ENCODE measurements at regions not wholly inside any gene's neighbourhood (a gene's known extent, or its start where the extent isn't known, plus 50 kb on each side); places are given as distances from the start of the nearest gene placed in this dataset.

DNA sequence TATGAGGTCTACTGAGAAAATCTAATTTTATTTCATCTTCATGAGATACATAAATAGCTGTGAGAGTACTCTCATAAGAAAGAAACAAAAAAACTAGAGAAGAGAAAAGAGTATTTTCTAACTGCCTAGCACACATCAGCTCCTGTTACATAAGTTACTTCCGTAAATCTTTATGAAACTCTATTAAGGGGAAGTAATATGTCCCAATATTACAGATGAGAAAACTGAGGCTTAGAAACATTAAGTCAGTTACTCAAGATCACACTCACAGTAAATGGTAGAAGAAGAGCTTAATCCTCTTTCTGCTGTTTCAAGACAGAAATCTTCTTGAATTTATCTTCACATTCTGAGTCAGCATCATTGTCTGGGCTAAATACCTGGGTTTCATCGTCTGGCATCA, 164.1 kb downstream of the DTHD1 start:
- POLR2A ChIA-PET: no interaction called here
- DNase-seq: no peak
- Mint-ChIP-seq H3K9me3 (no peaks in the 10 kb centered on the region), H3K27ac (no peak overlapping the region), H3K4me1 (ENCODE audit: low read depth) (no peaks in the 10 kb centered on the region), H3K36me3 (no peaks in the 10 kb centered on the region), H3K27me3 (peaks cover 6% of the 10 kb centered on the region), H3K4me3 (no peak overlapping the region)
- intact Hi-C loops (cut with micrococcal nuclease): no loop called here
- CTCF ChIA-PET: no interaction called here

DNA sequence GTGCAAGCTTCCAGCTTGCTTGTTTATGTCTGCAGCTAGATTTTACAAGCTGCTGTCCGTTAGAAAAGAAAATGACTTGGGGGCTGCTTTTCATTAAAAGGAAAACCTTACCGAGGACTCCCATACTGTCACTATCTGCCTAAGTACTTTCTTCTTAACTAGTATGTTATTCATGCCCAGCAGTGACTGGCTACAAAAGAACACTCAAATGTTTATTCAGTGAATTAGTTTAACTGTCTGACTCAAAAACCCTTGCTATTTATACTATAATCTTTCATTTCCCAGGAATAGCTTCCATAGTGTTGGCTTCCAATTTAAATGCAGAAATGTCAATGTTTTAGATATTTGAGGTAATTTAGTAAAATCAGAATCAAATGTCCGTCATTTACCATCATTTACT, 164.9 kb downstream of the DTHD1 start:
- ChIA-PET CTCF (no interaction called here), POLR2A (no interaction called here)
- no peak for DNase-seq
- Mint-ChIP-seq H3K27ac (no peak overlapping the region), H3K4me1 (ENCODE audit: low read depth) (no peaks in the 10 kb centered on the region), H3K9me3 (no peaks in the 10 kb centered on the region), H3K27me3 (peaks cover 7% of the 10 kb centered on the region), H3K36me3 (no peaks in the 10 kb centered on the region), H3K4me3 (no peak overlapping the region)
- intact Hi-C loops (cut with micrococcal nuclease): no loop called here

DNA sequence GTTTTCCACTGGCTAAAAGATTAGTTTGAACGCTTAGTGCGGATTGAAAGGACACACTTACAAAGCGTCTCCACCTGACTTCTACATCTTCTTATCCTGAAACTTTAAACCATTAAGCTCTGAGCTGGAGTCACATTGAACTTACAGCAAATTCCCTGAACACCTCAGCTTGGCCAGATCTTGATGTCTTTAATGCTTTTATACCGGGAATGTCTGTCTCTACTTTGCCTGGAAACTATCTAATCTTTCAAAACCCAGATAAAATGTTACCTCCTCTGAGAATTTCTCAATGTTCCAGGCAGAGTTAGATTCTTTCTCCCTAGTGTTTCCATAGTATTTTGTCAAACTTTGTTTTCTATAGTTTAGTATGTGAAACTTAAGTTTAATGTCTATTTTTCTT, 179.9 kb downstream of the DTHD1 start:
- no peaks in the 10 kb centered on the region for H3K36me3 Mint-ChIP-seq
- ChIA-PET CTCF (no interaction called here), POLR2A (no interaction called here)
- no peaks in the 10 kb centered on the region for H3K9me3 Mint-ChIP-seq
- H3K4me1 Mint-ChIP-seq (ENCODE audit: low read depth): no peaks in the 10 kb centered on the region
- H3K27ac Mint-ChIP-seq: no peak overlapping the region
- H3K4me3 Mint-ChIP-seq: no peak overlapping the region
- DNase-seq: no peak
- intact Hi-C loops (cut with micrococcal nuclease): no loop called here
- H3K27me3 Mint-ChIP-seq: peaks cover 1% of the 10 kb centered on the region

DNA sequence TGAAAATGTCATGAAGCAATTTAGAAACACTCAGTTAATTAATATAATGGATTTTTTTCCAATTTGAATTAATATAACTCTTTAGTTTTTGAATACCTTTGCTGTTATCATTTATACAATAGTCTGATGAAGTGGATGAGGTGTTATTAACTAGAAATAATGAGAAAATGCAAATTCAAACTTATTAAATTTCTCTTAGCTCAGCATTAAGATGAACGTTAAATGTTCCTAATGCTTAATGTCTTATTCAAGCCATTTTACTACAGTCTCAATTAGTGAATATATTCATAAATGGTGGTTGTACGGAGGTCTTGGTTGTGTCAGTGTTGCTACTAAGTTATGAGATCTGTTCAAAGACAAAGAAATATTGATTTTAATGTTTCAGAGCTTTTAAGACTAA, 186.3 kb downstream of the DTHD1 start:
- Mint-ChIP-seq H3K36me3 (no peaks in the 10 kb centered on the region), H3K27ac (no peak overlapping the region), H3K9me3 (no peaks in the 10 kb centered on the region), H3K4me1 (ENCODE audit: low read depth) (no peaks in the 10 kb centered on the region), H3K4me3 (no peak overlapping the region), H3K27me3 (no peaks in the 10 kb centered on the region)
- ChIA-PET POLR2A (no interaction called here), CTCF (no interaction called here)
- DNase-seq: no peak
- intact Hi-C loops (cut with micrococcal nuclease): no loop called here

DNA sequence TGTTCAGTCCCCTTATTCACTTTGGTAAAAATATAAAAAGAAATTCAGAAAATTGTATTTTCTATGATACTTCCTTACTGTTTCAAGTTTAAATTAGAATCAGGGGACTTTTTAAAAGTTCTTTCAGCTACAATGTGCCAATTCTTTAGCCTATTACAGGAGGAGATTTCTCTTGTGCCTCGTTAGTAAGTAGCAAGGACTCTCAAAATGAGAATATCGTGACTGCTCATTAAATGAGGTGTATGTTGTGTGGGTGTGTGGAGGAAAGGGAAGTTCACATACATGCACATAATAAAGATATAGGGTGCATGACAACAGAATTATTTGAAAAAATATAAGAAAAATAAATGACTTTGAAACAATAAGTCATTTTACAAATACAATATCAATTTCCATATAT, 190.5 kb downstream of the DTHD1 start:
- H3K4me3 Mint-ChIP-seq: no peak overlapping the region
- H3K27ac Mint-ChIP-seq: no peak overlapping the region
- intact Hi-C loops (cut with micrococcal nuclease): no loop called here
- H3K9me3 Mint-ChIP-seq: no peaks in the 10 kb centered on the region
- ChIA-PET CTCF (no interaction called here), POLR2A (no interaction called here)
- no peaks in the 10 kb centered on the region for H3K36me3 Mint-ChIP-seq
- no peaks in the 10 kb centered on the region for H3K4me1 Mint-ChIP-seq (ENCODE audit: low read depth)
- DNase-seq: no peak
- H3K27me3 Mint-ChIP-seq: no peaks in the 10 kb centered on the region

DNA sequence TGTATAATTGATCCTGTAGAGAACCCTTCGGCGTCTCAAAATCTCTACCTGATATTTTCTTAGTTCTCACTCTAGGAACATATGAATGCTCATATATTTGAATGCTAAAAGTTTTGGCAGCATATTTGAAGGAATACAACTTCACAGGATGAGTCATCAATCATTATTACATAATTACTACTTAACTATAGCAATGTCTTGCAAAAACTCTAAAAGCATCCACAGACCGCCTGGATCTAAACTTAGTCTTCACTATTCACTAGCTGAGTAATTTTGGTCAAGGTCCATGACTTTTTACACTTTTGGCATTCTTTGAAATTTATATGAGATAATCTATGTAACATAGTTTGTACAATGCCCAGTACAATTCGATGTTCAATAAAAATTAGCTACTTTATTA, 194.7 kb downstream of the DTHD1 start:
- Mint-ChIP-seq H3K27me3 (peaks cover 3% of the 10 kb centered on the region), H3K27ac (no peak overlapping the region), H3K9me3 (no peaks in the 10 kb centered on the region), H3K4me3 (no peak overlapping the region), H3K4me1 (ENCODE audit: low read depth) (no peaks in the 10 kb centered on the region), H3K36me3 (no peaks in the 10 kb centered on the region)
- CTCF ChIA-PET: interaction anchor here (0.7 kb wide), 1 partner anchor 108 kb away, joined by 5 read pairs; no protein-coding TSS in a partner anchor
- DNase-seq: no peak
- intact Hi-C loops (cut with micrococcal nuclease): no loop called here
- POLR2A ChIA-PET: no interaction called here

DNA sequence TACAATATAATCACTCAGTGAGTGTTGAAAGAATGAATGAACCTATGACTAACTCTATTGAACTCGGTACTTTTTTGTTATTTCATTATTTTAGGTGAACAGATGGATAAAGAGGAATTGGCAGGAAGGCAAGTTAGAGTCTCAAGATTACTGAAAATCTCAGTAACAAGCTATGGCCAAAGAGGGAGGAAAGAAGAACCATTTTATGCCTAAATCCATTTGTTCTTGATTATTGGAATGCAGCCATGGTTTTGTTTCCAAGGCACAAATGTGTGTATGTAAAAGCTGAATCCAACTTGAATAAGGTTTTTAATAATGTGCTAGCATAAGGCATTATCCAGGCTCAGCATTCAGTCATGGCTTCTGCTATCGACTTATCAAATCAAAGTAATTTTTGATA, 196.4 kb downstream of the DTHD1 start:
- H3K4me3 Mint-ChIP-seq: no peak overlapping the region
- ChIA-PET CTCF (no interaction called here), POLR2A (no interaction called here)
- H3K27ac Mint-ChIP-seq: no peak overlapping the region
- peaks cover 9% of the 10 kb centered on the region for H3K27me3 Mint-ChIP-seq
- no peaks in the 10 kb centered on the region for H3K9me3 Mint-ChIP-seq
- no peaks in the 10 kb centered on the region for H3K36me3 Mint-ChIP-seq
- DNase-seq: no peak
- intact Hi-C loops (cut with micrococcal nuclease): no loop called here
- H3K4me1 Mint-ChIP-seq (ENCODE audit: low read depth): no peaks in the 10 kb centered on the region

DNA sequence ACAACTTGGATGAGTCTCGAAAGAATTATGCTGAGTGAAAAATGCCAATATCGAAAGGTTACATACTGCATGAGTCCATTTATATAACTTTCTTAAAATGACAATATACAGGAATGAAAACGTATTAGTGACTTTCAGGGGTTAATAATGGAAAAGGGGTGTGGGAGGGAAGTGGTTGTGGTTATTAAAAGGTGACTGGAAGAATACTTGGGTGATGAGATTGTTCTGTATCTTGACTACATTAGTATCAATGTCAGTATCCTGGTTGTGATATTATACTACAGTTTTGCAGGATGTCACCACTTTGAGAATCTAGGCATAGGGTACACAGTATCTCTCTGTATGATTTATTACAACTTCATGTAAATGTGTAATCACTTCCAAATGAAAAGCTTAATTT, 204.5 kb downstream of the DTHD1 start:
- ChIA-PET POLR2A (no interaction called here), CTCF (no interaction called here)
- Mint-ChIP-seq H3K27ac (no peak overlapping the region), H3K36me3 (no peaks in the 10 kb centered on the region), H3K27me3 (peaks cover 5% of the 10 kb centered on the region), H3K4me1 (ENCODE audit: low read depth) (no peaks in the 10 kb centered on the region), H3K4me3 (no peak overlapping the region), H3K9me3 (no peaks in the 10 kb centered on the region)
- DNase-seq: no peak
- intact Hi-C loops (cut with micrococcal nuclease): no loop called here

DNA sequence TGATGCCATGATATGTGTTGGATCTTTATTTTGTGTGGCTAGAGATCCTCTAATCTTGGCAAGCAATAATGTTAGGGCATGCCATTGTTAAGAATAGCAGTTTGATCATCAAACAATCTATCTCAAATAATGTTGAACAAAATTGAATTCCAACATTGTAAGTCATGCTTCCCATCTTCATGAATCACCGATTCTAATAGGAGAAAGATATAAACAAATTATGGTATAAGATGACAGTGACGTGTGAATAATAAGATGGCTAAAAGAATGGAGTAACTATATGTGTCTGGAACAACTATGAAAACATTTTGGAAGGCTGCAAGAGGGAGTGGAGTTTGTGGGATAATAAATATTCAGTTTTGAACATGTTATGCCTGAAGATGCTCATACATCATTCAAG, 208.4 kb downstream of the DTHD1 start:
- Mint-ChIP-seq H3K27ac (no peak overlapping the region), H3K27me3 (no peaks in the 10 kb centered on the region), H3K9me3 (no peaks in the 10 kb centered on the region), H3K4me3 (no peak overlapping the region), H3K4me1 (ENCODE audit: low read depth) (no peaks in the 10 kb centered on the region), H3K36me3 (no peaks in the 10 kb centered on the region)
- intact Hi-C loops (cut with micrococcal nuclease): no loop called here
- CTCF ChIA-PET: no interaction called here
- POLR2A ChIA-PET: no interaction called here
- no peak for DNase-seq

DNA sequence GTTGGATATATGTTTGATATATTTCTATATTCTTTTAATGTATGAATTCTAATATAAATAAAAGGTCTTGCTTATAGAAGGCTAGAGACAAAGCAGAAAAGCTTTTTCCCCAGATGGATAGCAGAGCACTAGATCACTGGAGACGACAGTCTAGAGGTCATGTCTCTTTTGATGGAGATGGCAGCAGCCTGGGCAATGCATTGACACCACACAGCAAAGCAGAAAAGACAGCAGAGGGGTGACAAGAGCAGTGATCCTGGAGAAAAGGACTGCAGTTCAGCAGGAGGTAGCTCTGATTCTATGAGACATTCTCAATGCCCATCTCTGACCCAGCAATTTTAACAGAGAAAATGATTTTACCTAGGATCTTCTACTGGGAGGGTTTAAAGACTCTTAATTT, 210.6 kb downstream of the DTHD1 start:
- no peak for DNase-seq
- Mint-ChIP-seq H3K27me3 (no peaks in the 10 kb centered on the region), H3K9me3 (no peaks in the 10 kb centered on the region), H3K27ac (no peak overlapping the region), H3K4me1 (ENCODE audit: low read depth) (no peaks in the 10 kb centered on the region), H3K4me3 (no peak overlapping the region), H3K36me3 (no peaks in the 10 kb centered on the region)
- POLR2A ChIA-PET: no interaction called here
- intact Hi-C loops (cut with micrococcal nuclease): no loop called here
- CTCF ChIA-PET: no interaction called here

DNA sequence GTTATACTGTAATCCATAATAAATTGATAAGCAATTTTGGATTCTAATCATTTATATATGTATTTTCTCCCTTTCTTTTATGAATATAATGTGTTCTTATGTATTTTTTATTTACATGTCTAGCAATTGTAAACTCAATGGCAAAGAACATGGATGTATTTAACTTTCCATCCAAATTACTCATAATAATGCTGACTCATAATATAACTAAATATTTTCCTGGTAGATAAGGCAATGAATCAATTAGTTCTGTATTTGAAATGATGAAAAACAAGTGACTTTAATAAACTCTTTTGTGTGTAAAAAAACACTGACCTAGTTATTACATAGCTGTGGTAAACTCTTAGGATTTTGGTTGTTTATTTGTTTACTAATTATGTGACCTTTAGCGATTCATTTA, 211.2 kb downstream of the DTHD1 start:
- no peak overlapping the region for H3K4me3 Mint-ChIP-seq
- no peaks in the 10 kb centered on the region for H3K36me3 Mint-ChIP-seq
- H3K27ac Mint-ChIP-seq: no peak overlapping the region
- no peaks in the 10 kb centered on the region for H3K27me3 Mint-ChIP-seq
- DNase-seq: no peak
- H3K9me3 Mint-ChIP-seq: no peaks in the 10 kb centered on the region
- H3K4me1 Mint-ChIP-seq (ENCODE audit: low read depth): no peaks in the 10 kb centered on the region
- ChIA-PET CTCF (no interaction called here), POLR2A (no interaction called here)
- intact Hi-C loops (cut with micrococcal nuclease): no loop called here

DNA sequence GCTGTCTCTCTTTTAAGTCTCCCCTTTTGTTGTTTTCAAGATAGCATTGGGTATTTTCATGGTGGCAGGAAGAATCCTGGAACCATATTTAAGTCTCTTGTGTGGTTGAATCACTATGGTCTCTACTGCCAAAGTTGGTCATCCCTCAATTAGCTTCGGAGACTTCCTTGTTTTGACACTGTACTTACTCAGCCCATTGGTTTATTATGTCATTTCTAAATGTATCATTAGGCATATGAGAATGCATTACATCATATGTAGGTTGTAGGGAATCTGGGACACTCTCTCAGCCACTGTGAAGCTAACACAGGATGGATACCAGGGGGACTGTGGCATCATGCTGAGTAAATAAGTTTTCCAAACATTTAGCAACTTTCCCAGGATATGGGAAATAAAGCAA, 211.8 kb downstream of the DTHD1 start:
- no peak overlapping the region for H3K4me3 Mint-ChIP-seq
- no peaks in the 10 kb centered on the region for H3K27me3 Mint-ChIP-seq
- H3K9me3 Mint-ChIP-seq: no peaks in the 10 kb centered on the region
- ChIA-PET POLR2A (no interaction called here), CTCF (no interaction called here)
- no peak overlapping the region for H3K27ac Mint-ChIP-seq
- no peak for DNase-seq
- no peaks in the 10 kb centered on the region for H3K36me3 Mint-ChIP-seq
- intact Hi-C loops (cut with micrococcal nuclease): no loop called here
- H3K4me1 Mint-ChIP-seq (ENCODE audit: low read depth): no peaks in the 10 kb centered on the region

DNA sequence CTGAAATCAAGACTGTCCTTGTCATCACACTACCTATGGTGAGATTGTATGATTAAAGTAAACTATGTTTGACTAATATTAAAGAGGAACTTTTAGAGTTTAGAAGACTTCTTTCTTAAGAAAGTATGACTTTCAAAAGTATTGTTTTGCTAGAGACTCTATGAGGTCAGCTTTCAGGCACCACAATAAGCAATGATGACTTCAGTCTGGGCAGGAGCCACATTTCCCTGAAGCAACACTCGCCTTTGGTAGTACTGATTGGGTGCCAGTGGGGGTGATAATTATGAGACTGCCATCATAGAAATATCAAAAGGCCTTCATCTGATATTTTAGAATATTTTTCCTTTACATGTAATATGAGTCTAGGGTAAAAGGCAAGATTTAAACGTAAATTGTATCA, 212.6 kb downstream of the DTHD1 start:
- H3K36me3 Mint-ChIP-seq: no peaks in the 10 kb centered on the region
- no peaks in the 10 kb centered on the region for H3K4me1 Mint-ChIP-seq (ENCODE audit: low read depth)
- CTCF ChIA-PET: no interaction called here
- no peaks in the 10 kb centered on the region for H3K27me3 Mint-ChIP-seq
- intact Hi-C loops (cut with micrococcal nuclease): no loop called here
- no peaks in the 10 kb centered on the region for H3K9me3 Mint-ChIP-seq
- no peak overlapping the region for H3K27ac Mint-ChIP-seq
- POLR2A ChIA-PET: no interaction called here
- no peak overlapping the region for H3K4me3 Mint-ChIP-seq
- no peak for DNase-seq

DNA sequence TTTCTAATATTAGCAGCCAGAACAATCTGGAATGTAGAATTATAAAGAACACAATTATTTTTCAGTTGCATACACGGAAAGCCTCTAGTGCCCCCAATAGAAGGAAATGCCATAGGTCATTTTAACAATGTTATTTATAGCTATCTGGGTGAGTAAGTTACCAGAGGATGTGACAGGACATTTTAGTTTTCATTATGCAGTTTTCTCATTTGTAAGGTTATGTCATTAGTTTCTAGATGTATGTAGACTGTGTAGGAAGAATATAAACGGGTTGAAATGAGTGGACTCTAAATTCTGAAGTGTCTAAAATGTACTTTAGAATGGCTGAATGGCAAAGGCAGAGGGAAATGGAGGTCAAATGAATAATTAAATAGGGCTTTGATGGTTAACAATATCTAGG, 213.3 kb downstream of the DTHD1 start:
- Mint-ChIP-seq H3K27me3 (no peaks in the 10 kb centered on the region), H3K4me3 (no peak overlapping the region), H3K4me1 (ENCODE audit: low read depth) (no peaks in the 10 kb centered on the region), H3K9me3 (no peaks in the 10 kb centered on the region), H3K36me3 (no peaks in the 10 kb centered on the region), H3K27ac (no peak overlapping the region)
- no peak for DNase-seq
- ChIA-PET CTCF (no interaction called here), POLR2A (no interaction called here)
- intact Hi-C loops (cut with micrococcal nuclease): no loop called here

Data from activated CD4-positive, alpha-beta memory T cell treated with anti-CD3 and anti-CD28 coated beads for 36 hours (primary cell).